ENCODE measurements at regions not wholly inside any gene's neighbourhood (a gene's known extent, or its start where the extent isn't known, plus 50 kb on each side); places are given as distances from the start of the nearest gene placed in this dataset.

GRCh38 chr11:70834984-70835560 lies 417.3 kb downstream of the SHANK2 start:
- no peak for DNase-seq

- DNase-seq, result no peak
Measured at GRCh38 chr11:70836071-70836470, 416.3 kb downstream of the SHANK2 start.

GRCh38 chr11:70838198-70838597 lies 414.2 kb downstream of the SHANK2 start:
- DNase-seq, result no peak

GRCh38 chr11:70839851-70840250 lies 412.5 kb downstream of the SHANK2 start:
- DNase-seq, result no peak

GRCh38 chr11:70841264-70841663 lies 411.1 kb downstream of the SHANK2 start:
- DNase-seq, result no peak

- DNase-seq, result no peak
Measured at GRCh38 chr11:70842256-70842655, 410.1 kb downstream of the SHANK2 start.

GRCh38 chr11:70842701-70843100 lies 409.7 kb downstream of the SHANK2 start:
- DNase-seq, result no peak

- no peak for DNase-seq
Measured at GRCh38 chr11:70843906-70844305, 408.5 kb downstream of the SHANK2 start.

- no peak for DNase-seq
Measured at GRCh38 chr11:70844387-70844786, 408.0 kb downstream of the SHANK2 start.

GRCh38 chr11:70845591-70846041 lies 406.8 kb downstream of the SHANK2 start:
- DNase-seq, result no peak

GRCh38 chr11:70846781-70847655 lies 405.4 kb downstream of the SHANK2 start:
- DNase-seq, result no peak

GRCh38 chr11:70848243-70848750 lies 404.1 kb downstream of the SHANK2 start:
- DNase-seq, result no peak

GRCh38 chr11:70849031-70849430 lies 403.3 kb downstream of the SHANK2 start:
- no peak for DNase-seq

- no peak for DNase-seq
Measured at GRCh38 chr11:70851308-70851707, 401.1 kb downstream of the SHANK2 start.

- no peak for DNase-seq
Measured at GRCh38 chr11:70851907-70852306, 400.5 kb downstream of the SHANK2 start.

- no peak for DNase-seq
Measured at GRCh38 chr11:70853068-70853769, 399.2 kb downstream of the SHANK2 start.

GRCh38 chr11:70853770-70854108 lies 398.6 kb downstream of the SHANK2 start:
- no peak for DNase-seq

GRCh38 chr11:70854201-70854600 lies 398.2 kb downstream of the SHANK2 start:
- DNase-seq, result no peak

GRCh38 chr11:70854901-70855556 lies 397.3 kb downstream of the SHANK2 start:
- peak; percentile 86 for DNase-seq

GRCh38 chr11:70857894-70858293 lies 394.5 kb downstream of the SHANK2 start:
- DNase-seq, result no peak

- no peak for DNase-seq
Measured at GRCh38 chr11:70859180-70859579, 393.2 kb downstream of the SHANK2 start.

- DNase-seq, result no peak
Measured at GRCh38 chr11:70860888-70861287, 391.5 kb downstream of the SHANK2 start.

GRCh38 chr11:70861559-70861958 lies 390.8 kb downstream of the SHANK2 start:
- DNase-seq, result peak; percentile 16
